H1 (cell line): ENCODE measurements at regions not wholly inside any gene's neighbourhood (a gene's known extent, or its start where the extent isn't known, plus 50 kb on each side); places are given as distances from the start of the nearest gene placed in this dataset.

Source experiments
- CTCF ChIA-PET: fragments of 300-600 bp; sonication (Branson Sonifier 250); formaldehyde crosslinking; loops from one replicate; lab custom pipeline; 2021; ENCODE audit not compliant: partially characterized antibody; lab: Charles Lee
- POLR2A ChIA-PET: fragments of 300-600 bp; sonication (Branson Sonifier 250); formaldehyde crosslinking; loops from one replicate; lab custom pipeline; 2021; ENCODE audit warnings: inconsistent platforms; ENCODE audit not compliant: partially characterized antibody; lab: Charles Lee
- DNase-seq, 2 experiments: peaks; one replicate each; pipeline versions ENCODE4 v3.0.0 to v3.0.0-alpha.2; 2010 to 2022; ENCODE audit warnings: low spot score in 2 of 2, low read depth in 1 of 2, mixed read lengths in 1 of 2
- FAIRE-seq: peaks from 2 replicates; lab custom pipeline; 2011; peaks lifted over from hg19 to GRCh38; lab: Jason Lieb, UNC
- H2AFZ ChIP-seq: 2 replicates; pipeline ENCODE4 v1.8.1; 2012; ENCODE audit warnings: low read length, inconsistent platforms
- H2AK5ac ChIP-seq: 2 replicates; pipeline ENCODE4 v1.6.1; 2013; ENCODE audit warnings: low read depth, low read length
- H2BK120ac ChIP-seq: replicated peaks from 2 replicates; pipeline ENCODE3; 2013; ENCODE audit warnings: low read depth, low read length, inconsistent platforms
- H2BK12ac ChIP-seq: 2 replicates; pipeline ENCODE4 v1.6.1; 2013; ENCODE audit warnings: low read depth, low read length
- H2BK15ac ChIP-seq: 2 replicates; pipeline ENCODE4 v1.6.1; 2013; ENCODE audit warnings: low read length
- H2BK20ac ChIP-seq: 2 replicates; pipeline ENCODE4 v1.6.1; 2013; ENCODE audit warnings: low read length
- H2BK5ac ChIP-seq: 2 replicates; pipeline ENCODE4 v1.6.1; 2013; ENCODE audit warnings: low read depth, low read length
- H3K14ac ChIP-seq: 2 replicates; pipeline ENCODE4 v1.6.1; 2013; ENCODE audit warnings: inconsistent platforms; ENCODE audit not compliant: insufficient read length
- H3K18ac ChIP-seq: 2 replicates; pipeline ENCODE4 v1.6.1; 2013; ENCODE audit warnings: low read length; ENCODE audit errors: extremely low read depth
- H3K23ac ChIP-seq: 2 replicates; pipeline ENCODE4 v1.6.1; 2013; ENCODE audit warnings: inconsistent platforms; ENCODE audit not compliant: insufficient read length
- H3K23me2 ChIP-seq: 2 replicates; pipeline ENCODE4 v1.6.1; 2013; ENCODE audit warnings: low read depth, low read length
- H3K27ac ChIP-seq: 2 replicates; pipeline ENCODE4 v1.6.1; 2011; ENCODE audit warnings: low read depth, low read length, inconsistent platforms
- H3K27me3 ChIP-seq, 4 experiments: replicated peaks in 1 of 4; 1 replicate in 1 of 4; 2 replicates in 3 of 4; pipeline versions ENCODE4 v1.6.1 to v1.8.1; 2011 to 2013; ENCODE audit warnings: low read length in 3 of 4, mild to moderate bottlenecking in 3 of 4, inconsistent platforms in 2 of 4, mixed read lengths in 2 of 4, moderate library complexity in 1 of 4; ENCODE audit not compliant: control insufficient read depth in 3 of 4, insufficient read depth in 3 of 4; ENCODE audit errors: extremely low read depth in 1 of 4
- H3K36me3 ChIP-seq, 4 experiments: 2 replicates each; pipeline versions ENCODE4 v1.6.1 to v1.8.1; 2011 to 2013; ENCODE audit warnings: mild to moderate bottlenecking in 4 of 4, low read length in 3 of 4, moderate library complexity in 2 of 4, control low read depth in 1 of 4, inconsistent platforms in 1 of 4; ENCODE audit not compliant: insufficient read depth in 4 of 4, control insufficient read depth in 2 of 4
- H3K4ac ChIP-seq: replicated peaks from 2 replicates; pipeline ENCODE3; 2013; ENCODE audit warnings: low read length, low read depth, mixed read lengths, inconsistent platforms; ENCODE audit not compliant: insufficient read length
- H3K4me1 ChIP-seq, 4 experiments: replicated peaks in 1 of 4; 1 replicate in 1 of 4; 2 replicates in 3 of 4; pipeline versions ENCODE4 v1.6.1 to v1.8.1; 2011 to 2013; ENCODE audit warnings: low read length in 3 of 4, inconsistent platforms in 2 of 4, mixed read lengths in 1 of 4; ENCODE audit not compliant: insufficient read depth in 4 of 4, control insufficient read depth in 3 of 4
- H3K4me2 ChIP-seq, 2 experiments: 2 replicates each; pipeline versions ENCODE4 v1.6.1 to v1.8.1; 2011 to 2013; ENCODE audit warnings: low read depth in 2 of 2, low read length in 2 of 2, control low read depth in 1 of 2, inconsistent platforms in 1 of 2, mild to moderate bottlenecking in 1 of 2; ENCODE audit not compliant: insufficient read depth in 1 of 2
- H3K4me3 ChIP-seq, 4 experiments: fragments of 200-600, 300-600 bp in 1 of 4; sonication (generic), shearing (Covaris generic), sonication (Bioruptor Twin) in 1 of 4; 2 replicates each; pipeline versions ENCODE4 v1.5.1 to v1.8.1; 2011 to 2016; ENCODE audit warnings: low read length in 4 of 4, low read depth in 3 of 4, control low read depth in 2 of 4, inconsistent platforms in 2 of 4, mild to moderate bottlenecking in 2 of 4, mixed read lengths in 1 of 4, moderate library complexity in 1 of 4; ENCODE audit not compliant: insufficient read depth in 2 of 4; ENCODE audit errors: extremely low read depth in 1 of 4
- H3K56ac ChIP-seq: replicated peaks from 2 replicates; pipeline ENCODE3; 2013; ENCODE audit warnings: low read depth, mild to moderate bottlenecking, mixed read lengths, low read length, inconsistent platforms; ENCODE audit not compliant: insufficient read length
- H3K79me1 ChIP-seq: 2 replicates; pipeline ENCODE4 v1.6.1; 2013; ENCODE audit warnings: low read depth, low read length, control low read depth
- H3K79me2 ChIP-seq, 2 experiments: 2 replicates each; pipeline versions ENCODE4 v1.6.1 to v1.8.1; 2012 to 2013; ENCODE audit warnings: low read length in 2 of 2, mild to moderate bottlenecking in 2 of 2, inconsistent platforms in 1 of 2; ENCODE audit not compliant: insufficient read depth in 2 of 2, control insufficient read depth in 1 of 2
- H3K9ac ChIP-seq, 4 experiments: replicated peaks in 1 of 4; 1 replicate in 1 of 4; 2 replicates in 3 of 4; pipeline versions ENCODE4 v1.6.1 to v1.8.1; 2011 to 2013; ENCODE audit warnings: low read depth in 3 of 4, low read length in 3 of 4, control low read depth in 2 of 4, mild to moderate bottlenecking in 2 of 4, moderate library complexity in 2 of 4, inconsistent platforms in 1 of 4; ENCODE audit errors: extremely low read depth in 1 of 4
- H3K9me3 ChIP-seq, 2 experiments: 2 replicates each; pipeline versions ENCODE4 v1.6.1 to v1.8.1; 2012 to 2013; ENCODE audit warnings: mild to moderate bottlenecking in 2 of 2, moderate library complexity in 2 of 2, control low read depth in 1 of 2, inconsistent platforms in 1 of 2, low read depth in 1 of 2, low read length in 1 of 2, mixed read lengths in 1 of 2; ENCODE audit not compliant: insufficient read depth in 2 of 2
- H4K20me1 ChIP-seq, 2 experiments: replicated peaks in 1 of 2; 2 replicates each; pipeline versions ENCODE3 to v1.8.1; 2011 to 2013; ENCODE audit warnings: inconsistent platforms in 2 of 2, low read length in 2 of 2, mild to moderate bottlenecking in 1 of 2; ENCODE audit not compliant: insufficient read depth in 2 of 2, control insufficient read depth in 1 of 2
- H4K5ac ChIP-seq: 2 replicates; pipeline ENCODE4 v1.6.1; 2013; ENCODE audit warnings: low read length, low read depth, mixed read lengths, inconsistent platforms; ENCODE audit not compliant: insufficient read length
- H4K8ac ChIP-seq: 2 replicates; pipeline ENCODE4 v1.8.0; 2013; ENCODE audit warnings: mild to moderate bottlenecking, moderate library complexity, low read length, inconsistent platforms; ENCODE audit not compliant: insufficient read depth; ENCODE audit errors: extremely low read depth
- H4K91ac ChIP-seq: replicated peaks from 2 replicates; pipeline ENCODE3; 2013; ENCODE audit warnings: low read length, mixed read lengths, inconsistent platforms; ENCODE audit not compliant: insufficient read length
- CTBP2 ChIP-seq: IDR thresholded peaks from 2 replicates; pipeline ENCODE4 v1.7.0; 2011; ENCODE audit warnings: borderline replicate concordance, mild to moderate bottlenecking, moderate library complexity, mixed read lengths, low read length; ENCODE audit not compliant: insufficient read depth, insufficient read length
- E2F6 ChIP-seq: IDR thresholded peaks from 2 replicates; pipeline ENCODE4 v1.6.1; 2012; ENCODE audit warnings: inconsistent platforms
- EP300 ChIP-seq, 2 experiments: IDR thresholded peaks; 1 replicate in 1 of 2; 2 replicates in 1 of 2; pipeline ENCODE4 v1.6.1; 2011 to 2012; ENCODE audit warnings: low read depth in 2 of 2, low read length in 2 of 2, mild to moderate bottlenecking in 2 of 2, borderline replicate concordance in 1 of 2, inconsistent platforms in 1 of 2, moderate library complexity in 1 of 2
- JUN ChIP-seq: IDR thresholded peaks from 2 replicates; pipeline ENCODE4 v1.6.1; 2011; ENCODE audit warnings: low read depth, mild to moderate bottlenecking, improper control_type of control experiment, low read length
- RAD21 ChIP-seq, 2 experiments: IDR thresholded peaks in 1 of 2; conservative IDR thresholded peaks in 1 of 2; 2 replicates each; pipeline ENCODE4 v1.6.1; 2011; ENCODE audit warnings: low read depth in 2 of 2, low read length in 2 of 2, improper control_type of control experiment in 1 of 2, inconsistent platforms in 1 of 2, mild to moderate bottlenecking in 1 of 2, moderate library complexity in 1 of 2
- WGBS, 2 experiments: shearing (Covaris generic) in 1 of 2; methylation state at CpG; one replicate each; pipeline versions ENCODE4 v1.1.6 to v1.1.7; 2013 to 2015; ENCODE audit warnings: low lambda C conversion rate in 2 of 2, mixed read lengths in 2 of 2, inconsistent platforms in 1 of 2, low coverage in 1 of 2, missing lambda C conversion rate in 1 of 2; ENCODE audit not compliant: insufficient replicate concordance in 2 of 2, insufficient coverage in 1 of 2, insufficient read length in 1 of 2; ENCODE audit errors: extremely low coverage in 1 of 2, missing lambda C conversion rate in 1 of 2; 5-methylcytosine and 5-hydroxymethylcytosine counted together
- TF ChIP-seq, protein P1 (sequence below): IDR thresholded peaks from 2 replicates; pipeline ENCODE4 v1.6.1; 2011; ENCODE audit warnings: low read length, improper control_type of control experiment

- Histone ChIP-seq H3K4ac (no peak overlapping the region), H2AFZ (no peak overlapping the region), H3K4me3 (no peak overlapping the region), H3K79me1 (no peaks in the 10 kb centered on the region), H3K9me3 (peaks cover 8 to 11% of the 10 kb centered on the region in 2 experiments), H3K79me2 (no peaks in the 10 kb centered on the region), H3K36me3 (no peaks in the 10 kb centered on the region), H3K9ac (no peak overlapping the region), H3K56ac (no peak overlapping the region), H3K23ac (no peak overlapping the region), H3K4me1 (peaks cover 0 to 2% (median under 1%) of the 10 kb centered on the region in 4 experiments; a peak in 3 of 7 replicates), H2BK12ac (no peak overlapping the region), H3K23me2 (no peaks in the 10 kb centered on the region; the same call in 1 of the 2 replicates), H3K27me3 (no peaks in the 10 kb centered on the region), H3K27ac (no peak overlapping the region), H3K4me2 (no peak overlapping the region), H4K5ac (no peak overlapping the region), H4K91ac (no peak overlapping the region), H2BK120ac (no peak overlapping the region), H2BK5ac (no peak overlapping the region), H2BK15ac (no peak overlapping the region), H3K18ac (no peak overlapping the region), H2AK5ac (no peak overlapping the region), H4K8ac (no peak overlapping the region)
- CTCF ChIA-PET: no interaction called here
- FAIRE-seq: no peak
- no peak for DNase-seq
- TF ChIP-seq EP300 (IDR thresholded peaks at IDR 0.05; ENCODE audit: borderline replicate concordance in 1 of 2, low read depth in 2 of 2, low read length in 2 of 2) (no peak), E2F6 (no peak), JUN (no peak), RAD21 (IDR thresholded peaks at IDR 0.05 in 1 of 2, conservative IDR thresholded peaks at IDR 0.05 in 1 of 2; ENCODE audit: low read depth in 2 of 2, low read length in 2 of 2) (no peak), CTBP2 (no peak)
- TF ChIP-seq, protein P1, sequence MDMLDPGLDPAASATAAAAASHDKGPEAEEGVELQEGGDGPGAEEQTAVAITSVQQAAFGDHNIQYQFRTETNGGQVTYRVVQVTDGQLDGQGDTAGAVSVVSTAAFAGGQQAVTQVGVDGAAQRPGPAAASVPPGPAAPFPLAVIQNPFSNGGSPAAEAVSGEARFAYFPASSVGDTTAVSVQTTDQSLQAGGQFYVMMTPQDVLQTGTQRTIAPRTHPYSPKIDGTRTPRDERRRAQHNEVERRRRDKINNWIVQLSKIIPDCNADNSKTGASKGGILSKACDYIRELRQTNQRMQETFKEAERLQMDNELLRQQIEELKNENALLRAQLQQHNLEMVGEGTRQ: no peak
- TF ChIP-seq, all 59 proteins: peak for 0
- no peak overlapping the region for H3K14ac ChIP-seq
- 38% methylated on average over 1 of the region's 1 CpG; no CpG with 5 or more reads in 1 of the 2 experiments for WGBS, 2 experiments
- H2BK20ac ChIP-seq: no peak overlapping the region
- POLR2A ChIA-PET: interaction anchor here (1.0 kb wide), 1 partner anchor 14 kb away, joined by 3 read pairs; no protein-coding TSS in a partner anchor
- H4K20me1 ChIP-seq: no peaks in the 10 kb centered on the region
These were observed 1344.5 kb upstream of the CHAC2 start for GRCh38 chr2:52423111-52423510.
